HG03060 (cell line): ENCODE measurements at regions not wholly inside any gene's neighbourhood (a gene's known extent, or its start where the extent isn't known, plus 50 kb on each side); places are given as distances from the start of the nearest gene placed in this dataset.
"Not testable (repeated sequence)": the region's sequence is repeated elsewhere in the genome, so short reads cannot be mapped to it uniquely, and the experiment has no call there.

ENCODE experiments used
- ATAC-seq: cut with Tn5 transposase; IDR thresholded peaks from one replicate; pipeline ENCODE4 v1.9.1; 2021; ENCODE audit warnings: low read depth, moderate number of reproducible peaks; ENCODE audit not compliant: unreplicated experiment

- ATAC-seq = no peak
These were observed 516.0 kb downstream of the PCDH7 start for GRCh38 chr4:31236020-31236638.

DNA sequence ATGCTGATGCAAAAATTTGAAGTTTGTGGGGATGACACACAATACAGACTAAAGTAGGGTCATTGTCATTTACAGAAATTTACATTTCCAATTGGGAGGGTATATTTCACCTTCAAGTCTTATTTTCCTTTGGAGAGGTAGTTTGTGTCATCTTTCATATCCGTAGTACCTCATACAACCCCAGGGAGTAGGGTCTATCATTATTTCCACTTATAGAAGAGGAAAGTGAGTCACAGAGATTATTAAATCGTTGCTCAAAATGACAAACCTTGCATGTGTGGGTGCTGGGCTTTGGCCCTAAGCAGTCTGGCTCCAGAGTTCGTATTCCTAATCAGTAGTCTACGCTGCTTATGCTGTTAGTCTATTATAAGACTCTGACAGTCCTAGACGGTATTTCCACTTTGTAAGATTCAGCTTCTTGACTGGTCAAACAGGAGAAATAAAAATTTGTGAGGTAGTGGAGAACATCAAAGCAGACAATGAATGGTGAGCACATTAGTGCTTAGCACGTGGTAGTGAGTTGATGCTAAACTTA, 516.5 kb downstream of the PCDH7 start:
- ATAC-seq = no peak

GRCh38 chr4:31237233-31237632, 517.1 kb downstream of the PCDH7 start:
- no peak for ATAC-seq

GRCh38 chr4:31239886-31240285, 519.7 kb downstream of the PCDH7 start:
- ATAC-seq = no peak

DNA sequence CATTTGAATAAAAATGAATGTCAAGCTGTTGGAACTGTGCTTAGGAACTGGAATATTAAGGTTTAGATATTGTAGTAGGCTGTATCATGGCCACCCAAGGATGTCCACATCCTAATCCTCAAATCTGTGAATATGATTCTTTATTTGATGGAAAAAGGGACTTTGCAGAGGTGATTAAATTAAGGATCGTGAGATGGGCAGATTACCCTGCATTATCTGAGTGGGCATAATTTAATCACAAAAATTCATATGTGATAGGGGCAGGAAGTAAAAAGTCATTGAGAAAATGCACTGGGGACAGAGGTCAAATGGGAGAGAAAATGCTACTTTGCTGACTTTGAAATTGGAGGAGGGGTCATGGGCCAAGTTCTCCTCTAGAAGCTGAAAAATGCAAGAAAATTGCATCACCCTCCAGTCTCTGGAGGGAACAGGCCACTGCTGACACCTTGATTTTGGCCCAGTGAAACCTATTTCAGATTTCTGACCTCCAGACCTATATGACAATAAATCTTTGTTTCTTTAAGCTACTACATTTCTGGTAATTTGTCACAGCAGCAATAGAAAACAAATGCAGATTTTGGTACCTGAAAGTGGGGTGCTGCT, 521.4 kb downstream of the PCDH7 start:
- ATAC-seq = no peak

GRCh38 chr4:31246856-31247255, 526.7 kb downstream of the PCDH7 start:
- no peak for ATAC-seq

- no peak for ATAC-seq
These were observed 539.0 kb downstream of the PCDH7 start for GRCh38 chr4:31259119-31259518.

DNA sequence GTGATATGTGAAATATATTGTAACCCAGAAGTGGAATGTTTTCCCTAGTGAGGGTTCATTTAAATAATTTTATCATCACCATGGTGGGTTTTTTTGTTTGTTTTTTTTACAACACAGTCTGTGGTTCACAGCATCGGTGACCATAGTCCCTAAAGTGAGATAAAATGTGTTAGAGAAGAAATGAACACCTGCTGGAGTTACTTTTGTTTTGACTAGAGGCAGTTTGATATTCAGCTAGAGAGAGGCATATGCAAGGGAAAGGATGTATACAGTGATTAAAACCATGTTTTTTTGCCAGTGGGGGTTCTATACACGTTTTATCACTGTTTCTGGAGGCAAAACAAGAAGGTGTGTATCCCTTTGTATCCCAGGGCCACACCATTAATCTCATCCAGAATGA, 541.5 kb downstream of the PCDH7 start:
- ATAC-seq = no peak

DNA sequence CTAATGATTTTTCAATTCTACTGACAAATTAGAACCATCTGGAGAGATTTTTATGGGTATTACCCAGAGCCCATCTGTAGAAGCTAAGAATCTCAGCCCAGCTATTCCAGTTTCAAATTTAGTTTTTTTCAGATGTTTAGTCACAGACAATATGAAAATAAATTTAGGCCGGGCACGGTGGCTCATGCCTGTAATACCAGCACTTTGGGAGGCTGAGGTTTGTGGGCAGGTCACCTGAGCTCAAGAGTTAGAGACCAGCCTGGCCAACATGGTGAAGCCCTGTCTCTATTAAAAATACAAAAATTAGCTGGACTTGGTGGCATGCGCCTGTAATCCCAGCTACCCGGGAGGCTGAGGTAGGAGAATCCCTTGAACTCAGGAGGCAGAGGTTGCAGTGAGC, 545.9 kb downstream of the PCDH7 start:
- not testable (repeated sequence) for ATAC-seq

DNA sequence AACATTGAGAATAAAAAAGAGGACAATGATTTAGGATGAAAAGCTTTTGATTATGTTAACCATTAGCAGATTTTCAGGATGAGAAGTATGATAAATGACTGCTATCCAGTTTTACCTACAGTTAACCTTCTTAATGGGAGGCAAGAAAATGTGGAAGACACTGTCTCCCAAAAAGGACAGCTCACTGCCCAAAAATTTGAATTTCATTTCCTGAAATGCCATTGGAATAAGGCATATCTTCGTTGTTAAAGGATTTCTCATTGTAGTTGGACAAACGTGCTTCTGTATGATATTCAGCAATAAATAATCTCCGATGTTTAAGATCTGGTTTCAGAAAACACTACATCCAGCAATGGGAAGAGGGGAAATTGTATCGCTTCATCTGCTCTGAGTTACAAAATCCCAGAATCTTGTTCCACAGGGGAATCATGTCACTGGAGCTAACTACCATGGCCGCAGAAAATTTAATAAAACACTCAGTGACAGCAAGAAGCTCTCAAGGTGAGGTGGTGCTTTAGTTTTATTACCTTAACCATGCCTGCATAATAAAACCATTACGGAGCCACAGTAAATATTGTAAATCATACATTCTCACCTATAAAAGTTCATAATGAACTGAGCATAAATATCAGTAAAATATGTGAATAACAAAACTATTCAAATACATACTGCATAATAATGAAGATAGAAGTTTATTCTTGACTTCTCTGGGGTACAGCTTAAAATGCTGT, 552.3 kb downstream of the PCDH7 start:
- ATAC-seq = no peak

- no peak for ATAC-seq
These were observed 555.7 kb downstream of the PCDH7 start for GRCh38 chr4:31275906-31276305.

GRCh38 chr4:31283679-31284078, 563.5 kb downstream of the PCDH7 start:
- no peak for ATAC-seq

DNA sequence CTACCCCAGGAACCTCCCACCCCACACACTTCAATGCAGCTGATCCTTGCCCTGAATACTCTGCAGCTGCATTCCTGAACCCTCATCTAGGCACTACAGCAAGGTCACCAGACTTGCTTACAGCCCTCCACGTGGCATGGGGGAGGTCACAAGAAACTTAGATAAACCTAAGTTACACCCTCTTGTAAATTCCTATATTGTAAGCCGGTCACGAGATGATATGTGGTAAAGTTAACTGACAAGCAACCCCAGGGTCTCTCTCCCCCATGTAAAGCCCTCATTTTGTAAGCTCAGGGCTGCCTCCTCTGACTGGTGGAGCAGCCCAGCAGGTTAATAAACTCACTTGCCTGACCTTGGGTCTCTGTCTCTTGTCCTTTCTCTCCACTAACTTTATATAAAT, 570.7 kb downstream of the PCDH7 start:
- ATAC-seq = peak; percentile 19

DNA sequence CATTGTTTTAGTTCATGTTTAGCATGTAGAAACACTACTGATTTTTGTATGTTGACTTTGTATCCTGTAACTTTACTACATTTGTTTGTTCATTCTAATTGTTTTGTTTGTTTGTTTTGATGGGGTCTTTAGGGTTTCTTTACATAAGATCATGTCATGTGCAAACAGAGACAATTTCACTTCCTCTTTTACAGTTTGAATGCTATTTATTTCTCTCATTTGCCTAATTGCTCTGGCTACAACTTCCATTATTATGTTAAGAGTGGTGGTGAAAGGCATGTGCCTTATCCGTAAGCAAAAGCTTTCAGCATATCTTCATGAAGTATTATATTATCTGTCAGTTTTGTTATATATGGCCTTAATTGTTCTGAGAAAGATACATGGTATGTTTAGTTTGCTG, 571.1 kb downstream of the PCDH7 start:
- ATAC-seq = peak; percentile 98

DNA sequence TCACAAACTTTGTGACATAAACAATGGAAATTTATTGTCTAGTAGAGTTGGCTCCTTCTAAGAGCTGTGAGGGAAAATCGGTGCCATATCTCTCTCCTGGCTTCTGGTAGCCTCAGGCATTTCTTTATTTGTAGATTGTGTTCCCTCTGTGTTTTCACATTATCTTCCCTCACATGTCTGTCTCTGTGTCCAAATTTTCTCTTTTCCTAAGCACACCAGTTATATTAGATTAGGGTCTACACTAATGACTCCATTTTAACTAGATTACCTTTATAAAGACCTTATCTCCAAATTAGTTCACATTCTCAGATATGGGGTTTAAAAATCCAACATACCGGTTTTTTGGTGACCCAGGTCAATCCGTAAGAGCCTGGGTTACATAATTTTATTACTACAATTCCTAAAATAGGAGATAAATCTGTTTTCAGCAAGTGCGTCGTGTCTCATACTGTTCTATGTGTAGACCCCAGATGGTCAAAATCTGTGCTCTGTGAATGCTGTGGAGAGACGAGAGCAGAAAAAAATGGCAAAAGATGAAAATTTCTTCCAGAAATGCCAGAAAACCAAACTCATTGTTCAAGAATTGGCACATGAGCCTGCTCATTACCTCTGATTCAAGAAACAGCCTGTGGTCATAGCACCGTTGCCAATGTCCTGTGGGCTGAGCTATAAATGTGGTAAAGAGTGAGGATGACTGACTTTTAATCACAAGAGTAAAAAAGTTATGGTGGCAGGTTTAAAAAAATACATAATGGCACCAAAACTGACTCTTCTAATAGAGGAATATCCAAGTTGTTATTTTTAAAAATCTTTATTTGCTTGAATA, 574.7 kb downstream of the PCDH7 start:
- no peak for ATAC-seq

DNA sequence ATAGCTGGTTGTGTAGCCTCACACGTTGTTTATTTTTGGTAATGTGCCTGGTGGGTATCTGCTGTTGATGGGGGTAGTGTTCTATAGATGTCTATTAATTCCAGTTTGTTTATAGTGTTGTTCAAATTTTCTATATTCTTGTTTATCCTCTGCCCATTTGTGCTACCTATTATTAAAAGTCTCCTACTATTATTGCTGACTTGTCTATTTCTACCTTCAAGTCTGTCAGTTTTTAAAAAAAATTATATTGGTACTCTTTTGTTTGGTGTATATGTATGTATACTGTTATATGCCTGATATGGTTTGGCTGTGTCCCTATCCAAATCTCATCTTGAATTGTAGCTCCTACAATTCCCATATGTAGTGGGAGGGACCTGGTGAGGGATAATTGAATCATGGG, 578.6 kb downstream of the PCDH7 start:
- ATAC-seq = no peak

DNA sequence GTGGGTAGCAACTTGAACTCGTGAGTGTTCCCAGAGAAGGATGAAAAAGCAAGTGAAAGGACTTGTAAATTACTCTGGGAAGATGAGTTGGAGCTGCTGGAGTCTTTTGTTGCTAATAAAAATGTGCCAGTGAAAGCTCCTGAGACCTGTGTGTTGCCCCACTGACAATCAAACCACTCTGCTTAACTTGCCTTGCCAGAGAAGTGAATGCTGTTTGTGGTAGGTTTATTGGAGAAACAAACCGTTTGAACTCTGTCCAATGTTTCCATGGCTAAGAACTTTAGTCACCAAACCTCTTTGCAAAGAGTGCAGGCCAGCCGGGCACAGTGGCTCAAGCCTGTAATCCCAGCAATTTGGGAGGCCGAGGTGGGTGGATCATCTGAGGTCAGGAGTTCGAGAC, 586.9 kb downstream of the PCDH7 start:
- no peak for ATAC-seq

- no peak for ATAC-seq
These were observed 604.6 kb downstream of the PCDH7 start for GRCh38 chr4:31324814-31325213.

DNA sequence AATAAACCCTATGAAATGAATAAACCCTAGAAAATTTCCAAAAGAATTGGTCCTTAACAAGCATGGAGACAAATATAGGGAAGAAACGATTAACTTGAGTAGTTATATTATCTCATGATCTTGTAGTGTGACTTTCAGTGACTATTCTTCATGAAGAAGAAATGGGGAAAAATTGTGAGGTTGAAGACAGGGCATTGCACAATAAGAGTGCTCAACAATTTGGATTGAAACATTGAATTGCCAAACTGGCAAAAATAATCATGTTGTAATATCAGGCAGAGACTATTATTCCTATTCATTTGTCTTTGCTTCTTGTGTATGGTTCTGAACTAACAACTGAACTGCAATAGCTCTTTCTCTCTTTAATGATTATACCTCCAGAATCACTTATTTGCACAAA, 605.1 kb downstream of the PCDH7 start:
- no peak for ATAC-seq

GRCh38 chr4:31327031-31327430, 606.9 kb downstream of the PCDH7 start:
- ATAC-seq = no peak

GRCh38 chr4:31328932-31329331, 608.8 kb downstream of the PCDH7 start:
- no peak for ATAC-seq
